ENCODE measurements at regions not wholly inside any gene's neighbourhood (a gene's known extent, or its start where the extent isn't known, plus 50 kb on each side); places are given as distances from the start of the nearest gene placed in this dataset.
A peak's percentile ranks its signal among the peaks of the same experiment; 100 is the strongest.
"Not testable (repeated sequence)": the region's sequence is repeated elsewhere in the genome, so short reads cannot be mapped to it uniquely, and the experiment has no call there.

DNA sequence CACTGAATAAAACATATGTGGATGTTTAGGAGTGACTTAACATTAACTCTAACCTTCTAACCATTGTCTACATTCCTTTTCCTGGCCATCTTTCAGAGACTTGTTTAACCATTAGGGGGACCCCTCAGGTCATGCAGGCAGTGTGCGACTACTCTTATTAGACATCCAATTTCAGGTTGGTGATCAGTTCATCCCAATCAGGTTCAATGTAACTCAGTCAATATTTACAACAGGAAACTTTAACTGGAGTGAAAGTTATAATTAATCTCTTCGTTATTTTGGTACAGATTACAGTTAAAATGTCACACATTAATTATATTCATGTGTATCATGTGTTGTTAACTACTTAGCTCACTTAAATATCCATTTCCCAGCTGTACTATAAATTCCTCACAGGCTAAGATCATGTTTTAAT lies 68.8 kb upstream of the RGS1 start:
- TF ChIP-seq CTCF (IDR thresholded peaks at IDR 0.05; ENCODE audit: borderline replicate concordance, control extremely low read depth, extremely low read depth, insufficient read depth, missing control alignments), result peak; percentile 38
- peak; percentile 71 for DNase-seq (ENCODE audit: low spot score)
- in situ Hi-C loops (cut with MboI; ENCODE audit: low sequenced_read_pairs, unreplicated experiment), result no loop called here

- DNase-seq (ENCODE audit: low spot score), result no peak
- TF ChIP-seq CTCF (IDR thresholded peaks at IDR 0.05; ENCODE audit: borderline replicate concordance, control extremely low read depth, extremely low read depth, insufficient read depth, missing control alignments), result no peak
- in situ Hi-C loops (cut with MboI; ENCODE audit: low sequenced_read_pairs, unreplicated experiment), result no loop called here
These were observed 63.0 kb upstream of the RGS1 start for GRCh38 chr1:192512426-192513162.

- DNase-seq (ENCODE audit: low spot score), result no peak
- in situ Hi-C loops (cut with MboI; ENCODE audit: low sequenced_read_pairs, unreplicated experiment), result no loop called here
- TF ChIP-seq CTCF (IDR thresholded peaks at IDR 0.05; ENCODE audit: borderline replicate concordance, control extremely low read depth, extremely low read depth, insufficient read depth, missing control alignments), result no peak
These were observed 62.4 kb upstream of the RGS1 start for GRCh38 chr1:192513196-192513595.

DNA sequence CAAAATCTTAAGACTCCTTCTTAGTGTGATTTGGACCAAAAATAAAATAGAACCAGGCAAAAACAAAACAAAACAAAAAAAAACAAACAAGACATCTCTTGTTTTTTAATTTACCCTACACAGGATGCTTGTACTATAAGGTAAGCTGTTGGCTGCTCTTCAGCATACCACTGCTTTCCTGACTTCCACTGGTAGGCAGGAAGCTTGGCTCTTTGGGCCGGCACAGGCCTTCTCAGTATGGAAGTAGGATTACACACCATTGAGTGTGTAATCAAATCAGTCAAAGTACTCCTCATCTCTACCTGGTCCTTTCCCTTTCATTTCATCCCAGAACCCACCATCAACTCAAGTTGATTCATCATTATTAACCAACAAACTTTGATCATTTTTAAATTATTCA lies 61.9 kb upstream of the RGS1 start:
- in situ Hi-C loops (cut with MboI; ENCODE audit: low sequenced_read_pairs, unreplicated experiment), result no loop called here
- no peak for DNase-seq (ENCODE audit: low spot score)
- no peak for TF ChIP-seq CTCF (IDR thresholded peaks at IDR 0.05; ENCODE audit: borderline replicate concordance, control extremely low read depth, extremely low read depth, insufficient read depth, missing control alignments)

GRCh38 chr1:192516776-192517297 lies 58.7 kb upstream of the RGS1 start:
- peak; percentile 56 for DNase-seq (ENCODE audit: low spot score)
- in situ Hi-C loops (cut with MboI; ENCODE audit: low sequenced_read_pairs, unreplicated experiment), result no loop called here
- no peak for TF ChIP-seq CTCF (IDR thresholded peaks at IDR 0.05; ENCODE audit: borderline replicate concordance, control extremely low read depth, extremely low read depth, insufficient read depth, missing control alignments)

GRCh38 chr1:192517716-192518355 lies 57.7 kb upstream of the RGS1 start:
- DNase-seq (ENCODE audit: low spot score); in situ Hi-C loops (cut with MboI; ENCODE audit: low sequenced_read_pairs, unreplicated experiment): not testable (repeated sequence)

DNA sequence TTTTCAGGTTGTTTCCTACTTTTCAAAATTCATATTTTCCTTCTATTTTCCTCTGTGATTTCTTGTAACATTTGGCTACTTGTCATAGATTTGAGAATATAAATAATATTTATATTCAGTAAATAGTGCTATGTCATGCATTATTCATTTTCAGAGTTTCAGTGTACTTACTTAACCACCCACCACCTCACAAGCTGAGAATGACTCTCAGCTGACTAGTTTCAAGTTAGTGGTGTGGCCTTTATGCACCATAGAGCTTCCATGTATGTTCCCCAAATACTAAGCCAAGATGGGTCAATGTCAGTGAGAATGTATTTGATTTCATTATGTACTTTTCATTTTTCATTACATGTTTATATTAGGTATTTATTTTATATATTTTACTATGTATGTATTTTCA lies 56.9 kb upstream of the RGS1 start:
- no peak for TF ChIP-seq CTCF (IDR thresholded peaks at IDR 0.05; ENCODE audit: borderline replicate concordance, control extremely low read depth, extremely low read depth, insufficient read depth, missing control alignments)
- in situ Hi-C loops (cut with MboI; ENCODE audit: low sequenced_read_pairs, unreplicated experiment), result no loop called here
- no peak for DNase-seq (ENCODE audit: low spot score)
